ENCODE measurements at regions not wholly inside any gene's neighbourhood (a gene's known extent, or its start where the extent isn't known, plus 50 kb on each side); places are given as distances from the start of the nearest gene placed in this dataset.
"Not testable (repeated sequence)": the region's sequence is repeated elsewhere in the genome, so short reads cannot be mapped to it uniquely, and the experiment has no call there.

- ATAC-seq; in situ Hi-C loops (cut with MboI); CTCF ChIA-PET; H3K9me3 ChIP-seq (replicated peaks; ENCODE audit: control insufficient read depth, insufficient read depth, low read length); H3K27me3 ChIP-seq (replicated peaks in 1 of 2; ENCODE audit: control insufficient read depth in 2 of 2, insufficient read depth in 2 of 2, low read length in 1 of 2); SMC1A ChIA-PET (ENCODE audit: uncharacterized antibody, unreplicated experiment); H3K4me3 ChIP-seq; H3K4me1 ChIP-seq (ENCODE audit: control insufficient read depth, insufficient read depth, low read length); H3K27ac ChIP-seq (ENCODE audit: control insufficient read depth, insufficient read depth); H3K79me2 ChIP-seq (ENCODE audit: control insufficient read depth, insufficient read depth, low read length); H3K36me3 ChIP-seq (ENCODE audit: control insufficient read depth in 2 of 2, insufficient read depth in 2 of 2, low read length in 1 of 2); H4K20me1 ChIP-seq (ENCODE audit: control insufficient read depth, insufficient read depth); H2AFZ ChIP-seq (ENCODE audit: control insufficient read depth, low read depth, low read length); RAD21 ChIA-PET (ENCODE audit: unreplicated experiment); POLR2A ChIA-PET; H3K9ac ChIP-seq (ENCODE audit: control insufficient read depth, insufficient read depth, low read length); H3K4me2 ChIP-seq (ENCODE audit: control insufficient read depth, insufficient read depth); intact Hi-C loops (cut with micrococcal nuclease; ENCODE audit: unreplicated experiment); BruUV-seq (replicated peaks); DNase-seq (ENCODE audit: low read depth, low spot score); FAIRE-seq: not testable (repeated sequence)
- 16% methylated on average over 6 of the region's 6 CpGs for WGBS (ENCODE audit: insufficient coverage, insufficient replicate concordance, low lambda C conversion rate, missing lambda C conversion rate)
Measured at GRCh38 chr2:123804126-123804525, 221.0 kb upstream of the CNTNAP5 start.

- H3K9me3 ChIP-seq (replicated peaks; ENCODE audit: control insufficient read depth, insufficient read depth, low read length); H2AFZ ChIP-seq (ENCODE audit: control insufficient read depth, low read depth, low read length); intact Hi-C loops (cut with micrococcal nuclease; ENCODE audit: unreplicated experiment); CTCF ChIA-PET; H3K79me2 ChIP-seq (ENCODE audit: control insufficient read depth, insufficient read depth, low read length); DNase-seq (ENCODE audit: low read depth, low spot score); SMC1A ChIA-PET (ENCODE audit: uncharacterized antibody, unreplicated experiment); H4K20me1 ChIP-seq (ENCODE audit: control insufficient read depth, insufficient read depth); H3K4me1 ChIP-seq (ENCODE audit: control insufficient read depth, insufficient read depth, low read length); POLR2A ChIA-PET; H3K36me3 ChIP-seq (ENCODE audit: control insufficient read depth in 2 of 2, insufficient read depth in 2 of 2, low read length in 1 of 2); FAIRE-seq; BruUV-seq (replicated peaks); H3K4me3 ChIP-seq; RAD21 ChIA-PET (ENCODE audit: unreplicated experiment); H3K9ac ChIP-seq (ENCODE audit: control insufficient read depth, insufficient read depth, low read length); H3K27me3 ChIP-seq (replicated peaks in 1 of 2; ENCODE audit: control insufficient read depth in 2 of 2, insufficient read depth in 2 of 2, low read length in 1 of 2); ATAC-seq; H3K27ac ChIP-seq (ENCODE audit: control insufficient read depth, insufficient read depth); in situ Hi-C loops (cut with MboI); H3K4me2 ChIP-seq (ENCODE audit: control insufficient read depth, insufficient read depth): not testable (repeated sequence)
- 18% methylated on average over 3 of the region's 3 CpGs for WGBS (ENCODE audit: insufficient coverage, insufficient replicate concordance, low lambda C conversion rate, missing lambda C conversion rate)
Measured at GRCh38 chr2:123805746-123806145, 219.3 kb upstream of the CNTNAP5 start.

GRCh38 chr2:123808243-123808642, 216.8 kb upstream of the CNTNAP5 start:
- no peak overlapping the region for H3K4me3 ChIP-seq
- no peaks in the 10 kb centered on the region for H3K79me2 ChIP-seq (ENCODE audit: control insufficient read depth, insufficient read depth, low read length)
- 0% methylated on average over 2 of the region's 2 CpGs for WGBS (ENCODE audit: insufficient coverage, insufficient replicate concordance, low lambda C conversion rate, missing lambda C conversion rate)
- ChIA-PET RAD21 (ENCODE audit: unreplicated experiment) (no interaction called here), POLR2A (no interaction called here), CTCF (no interaction called here), SMC1A (ENCODE audit: uncharacterized antibody, unreplicated experiment) (no interaction called here)
- H3K4me1 ChIP-seq (ENCODE audit: control insufficient read depth, insufficient read depth, low read length) = no peaks in the 10 kb centered on the region
- FAIRE-seq = no peak
- H3K27me3 ChIP-seq (replicated peaks in 1 of 2; ENCODE audit: control insufficient read depth in 2 of 2, insufficient read depth in 2 of 2, low read length in 1 of 2) = no peaks in the 10 kb centered on the region
- TF ChIP-seq CHD4 (IDR thresholded peaks at IDR 0.05) (no peak), BHLHE40 (IDR thresholded peaks at IDR 0.05; ENCODE audit: borderline replicate concordance in 1 of 2, low read depth in 2 of 2, low read length in 1 of 2) (no peak), MTA2 (IDR thresholded peaks at IDR 0.05; ENCODE audit: low read depth) (no peak), RCOR1 (conservative IDR thresholded peaks at IDR 0.05; ENCODE audit: low read depth, low read length) (no peak), TCF3 (IDR thresholded peaks at IDR 0.05; ENCODE audit: borderline replicate concordance, insufficient read depth, low read depth, low read length) (no peak)
- no peak overlapping the region for H3K9ac ChIP-seq (ENCODE audit: control insufficient read depth, insufficient read depth, low read length)
- no peaks in the 10 kb centered on the region for H3K9me3 ChIP-seq (replicated peaks; ENCODE audit: control insufficient read depth, insufficient read depth, low read length)
- in situ Hi-C loops (cut with MboI) (no loop called here), intact Hi-C loops (cut with micrococcal nuclease; ENCODE audit: unreplicated experiment) (no loop called here)
- BruUV-seq (replicated peaks) = no TSS peak
- DNase-seq (ENCODE audit: low read depth, low spot score) = no peak
- no peaks in the 10 kb centered on the region for H3K36me3 ChIP-seq (ENCODE audit: control insufficient read depth in 2 of 2, insufficient read depth in 2 of 2, low read length in 1 of 2)
- no peak for ATAC-seq
- no peaks in the 10 kb centered on the region for H4K20me1 ChIP-seq (ENCODE audit: control insufficient read depth, insufficient read depth)
- no peak overlapping the region for H3K27ac ChIP-seq (ENCODE audit: control insufficient read depth, insufficient read depth)
- H2AFZ ChIP-seq (ENCODE audit: control insufficient read depth, low read depth, low read length) = no peak overlapping the region
- H3K4me2 ChIP-seq (ENCODE audit: control insufficient read depth, insufficient read depth) = no peak overlapping the region
